Testis (tissue), 2 donors: ENCODE measurements at regions not wholly inside any gene's neighbourhood (a gene's known extent, or its start where the extent isn't known, plus 50 kb on each side); places are given as distances from the start of the nearest gene placed in this dataset.

ENCODE experiments used
- DNase-seq: peaks from one replicate; pipeline ENCODE4 v3.0.0-alpha.2; 2019
- H3K27ac ChIP-seq, 2 donors: fragments of 200-600 bp; sonication (generic); one replicate each; pipeline ENCODE4 v1.5.1; 2019
- H3K27me3 ChIP-seq: fragments of 200-600 bp; sonication (generic); one replicate; pipeline ENCODE4 v1.5.1; 2019
- H3K36me3 ChIP-seq: fragments of 200-600 bp; sonication (generic); one replicate; pipeline ENCODE4 v1.5.1; 2017; ENCODE audit warnings: low read depth; ENCODE audit errors: missing control alignments
- H3K4me1 ChIP-seq: fragments of 200-600 bp; sonication (generic); one replicate; pipeline ENCODE4 v1.5.1; 2019
- H3K4me3 ChIP-seq, 2 donors: fragments of 200-600 bp; sonication (generic); one replicate each; pipeline ENCODE4 v1.5.1; 2017 to 2019
- H3K9me3 ChIP-seq: fragments of 200-600 bp; sonication (generic); one replicate; pipeline ENCODE4 v1.5.1; 2017
- CTCF ChIP-seq, 3 experiments: fragments of 450-650 bp in 2 of 3; fragments of 200-600 bp in 1 of 3; sonication (generic) in 1 of 3; IDR thresholded peaks; one replicate each; pipeline ENCODE4 v1.5.1; 2016 to 2019; ENCODE audit warnings: antibody characterized with exemption in 3 of 3, mild to moderate bottlenecking in 2 of 3, moderate library complexity in 1 of 3
- POLR2A ChIP-seq: fragments of 450-650 bp; IDR thresholded peaks from one replicate; pipeline ENCODE4 v1.6.1; 2017; ENCODE audit warnings: antibody characterized with exemption, mild to moderate bottlenecking, moderate library complexity
- WGBS, 2 donors: methylation state at CpG; one replicate each; pipeline ENCODE4 v1.1.5; 2018; 5-methylcytosine and 5-hydroxymethylcytosine counted together
- intact Hi-C: fragments of 100-400 bp; cut with DNase I; formaldehyde crosslinking; loops from one replicate; pipeline ENCODE4 v1.15.1; 2023; ENCODE audit warnings: low total_unique reads

GRCh38 chr4:112793033-112793432 lies 156.1 kb downstream of the LARP7 start:
- H3K27me3 ChIP-seq = no peaks in the 10 kb centered on the region
- no peaks in the 10 kb centered on the region for H3K4me1 ChIP-seq
- H3K27ac ChIP-seq = no peak overlapping the region
- no peak overlapping the region for H3K4me3 ChIP-seq
- no peaks in the 10 kb centered on the region for H3K9me3 ChIP-seq
- DNase-seq = no peak
- no peak for TF ChIP-seq POLR2A
- TF ChIP-seq CTCF (IDR thresholded peaks at IDR 0.05) = no peak
- 83 to 95% methylated on average over 2 of the region's 2 CpGs for WGBS, 2 donors
- intact Hi-C loops = no loop called here
- H3K36me3 ChIP-seq = no peaks in the 10 kb centered on the region

- DNase-seq = no peak
- H3K4me3 ChIP-seq = no peak overlapping the region
- 95% methylated on average over 5 of the region's 5 CpGs for WGBS, 2 donors
- no peaks in the 10 kb centered on the region for H3K36me3 ChIP-seq
- TF ChIP-seq CTCF (IDR thresholded peaks at IDR 0.05) (no peak), POLR2A (no peak)
- no peaks in the 10 kb centered on the region for H3K27me3 ChIP-seq
- no peaks in the 10 kb centered on the region for H3K4me1 ChIP-seq
- intact Hi-C loops = no loop called here
- H3K9me3 ChIP-seq = no peaks in the 10 kb centered on the region
- H3K27ac ChIP-seq = no peak overlapping the region
Observed at GRCh38 chr4:112800001-112800400, 163.1 kb downstream of the LARP7 start.

- no peaks in the 10 kb centered on the region for H3K27me3 ChIP-seq
- H3K4me3 ChIP-seq = no peak overlapping the region
- H3K27ac ChIP-seq = no peak overlapping the region
- no peaks in the 10 kb centered on the region for H3K36me3 ChIP-seq
- intact Hi-C loops = no loop called here
- H3K9me3 ChIP-seq = no peaks in the 10 kb centered on the region
- TF ChIP-seq CTCF (IDR thresholded peaks at IDR 0.05) (no peak), POLR2A (no peak)
- no peak for DNase-seq
- H3K4me1 ChIP-seq = no peaks in the 10 kb centered on the region
Observed at GRCh38 chr4:112801341-112801740, 164.4 kb downstream of the LARP7 start.

GRCh38 chr4:112802780-112803179 lies 165.8 kb downstream of the LARP7 start:
- no peaks in the 10 kb centered on the region for H3K27me3 ChIP-seq
- H3K4me1 ChIP-seq = peaks cover 6% of the 10 kb centered on the region
- H3K27ac ChIP-seq = no peak overlapping the region
- no peak for DNase-seq
- no peaks in the 10 kb centered on the region for H3K9me3 ChIP-seq
- H3K36me3 ChIP-seq = no peaks in the 10 kb centered on the region
- no peak overlapping the region for H3K4me3 ChIP-seq
- intact Hi-C loops = no loop called here
- 72 to 76% methylated on average over 6 of the region's 6 CpGs for WGBS, 2 donors
- no peak for TF ChIP-seq CTCF (IDR thresholded peaks at IDR 0.05)
- TF ChIP-seq POLR2A = no peak

GRCh38 chr4:112807083-112807482 lies 170.1 kb downstream of the LARP7 start:
- Histone ChIP-seq H3K36me3 (no peaks in the 10 kb centered on the region), H3K9me3 (no peaks in the 10 kb centered on the region), H3K4me3 (no peak overlapping the region), H3K27me3 (no peaks in the 10 kb centered on the region), H3K4me1 (peaks cover 6% of the 10 kb centered on the region), H3K27ac (no peak overlapping the region)
- DNase-seq = no peak
- TF ChIP-seq CTCF (IDR thresholded peaks at IDR 0.05) (no peak), POLR2A (no peak)
- intact Hi-C loops = no loop called here
- 62 to 83% methylated on average over 2 of the region's 2 CpGs for WGBS, 2 donors
